WI38 (cell line): ENCODE measurements at regions not wholly inside any gene's neighbourhood (a gene's known extent, or its start where the extent isn't known, plus 50 kb on each side); places are given as distances from the start of the nearest gene placed in this dataset.

Experiments
- H3K4me3 ChIP-seq: 2 replicates; pipeline ENCODE4 v1.5.1; 2011; ENCODE audit warnings: low read depth, mild to moderate bottlenecking, control low read depth, low read length
- CTCF ChIP-seq: IDR thresholded peaks from 2 replicates; pipeline ENCODE4 v1.5.1; 2012; ENCODE audit warnings: low read depth, mild to moderate bottlenecking, control low read depth, low read length

GRCh38 chrX:45598861-45599260 lies 398.2 kb upstream of the DIPK2B start:
- no peak for TF ChIP-seq CTCF

GRCh38 chrX:45596188-45596808 lies 395.6 kb upstream of the DIPK2B start:
- TF ChIP-seq CTCF = no peak
- no peak overlapping the region for H3K4me3 ChIP-seq

More at GRCh38 chrX:45598861-45599260, 398.2 kb upstream of the DIPK2B start:
- H3K4me3 ChIP-seq = no peak overlapping the region

DNA sequence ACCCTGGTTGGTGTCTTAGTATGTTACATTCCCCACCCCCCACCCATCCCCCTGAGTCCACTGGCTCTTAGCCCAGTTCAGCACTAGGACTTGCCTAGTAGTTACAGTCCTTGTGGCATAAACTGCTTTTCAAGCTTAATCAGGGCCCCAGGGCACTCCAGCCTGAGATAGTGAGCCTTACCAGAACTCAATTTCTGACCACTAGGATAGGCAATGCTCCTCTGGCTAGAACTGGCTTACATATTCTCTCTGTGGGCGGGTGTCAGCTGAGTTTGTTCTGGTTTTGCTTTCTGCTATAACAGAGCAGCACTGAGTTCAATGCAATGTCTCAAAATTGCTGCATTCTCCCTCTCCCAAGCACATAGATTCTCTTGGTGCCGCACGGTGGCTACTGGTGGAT lies 391.4 kb upstream of the DIPK2B start:
- no peak for TF ChIP-seq CTCF
- no peak overlapping the region for H3K4me3 ChIP-seq

DNA sequence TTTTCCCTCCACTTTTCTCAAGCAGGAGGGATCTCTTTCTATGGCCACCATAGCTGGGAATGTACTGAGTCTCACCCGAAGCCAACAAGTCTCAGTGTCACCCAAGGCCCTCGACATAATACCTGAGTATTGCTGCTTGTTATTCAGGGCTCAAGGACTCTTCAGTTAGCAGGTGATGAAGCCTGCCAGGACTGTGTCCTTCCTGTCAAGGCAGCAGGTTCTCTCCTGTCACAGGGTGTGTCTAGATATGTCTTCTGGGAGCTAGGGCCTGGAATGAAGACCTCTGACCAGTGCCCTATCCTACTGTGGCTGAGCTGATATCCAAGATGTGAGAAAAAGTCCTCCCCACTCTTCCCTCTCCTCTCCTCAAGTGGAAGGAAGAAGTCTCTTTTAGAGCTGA lies 391.0 kb upstream of the DIPK2B start:
- no peak overlapping the region for H3K4me3 ChIP-seq
- TF ChIP-seq CTCF = no peak

DNA sequence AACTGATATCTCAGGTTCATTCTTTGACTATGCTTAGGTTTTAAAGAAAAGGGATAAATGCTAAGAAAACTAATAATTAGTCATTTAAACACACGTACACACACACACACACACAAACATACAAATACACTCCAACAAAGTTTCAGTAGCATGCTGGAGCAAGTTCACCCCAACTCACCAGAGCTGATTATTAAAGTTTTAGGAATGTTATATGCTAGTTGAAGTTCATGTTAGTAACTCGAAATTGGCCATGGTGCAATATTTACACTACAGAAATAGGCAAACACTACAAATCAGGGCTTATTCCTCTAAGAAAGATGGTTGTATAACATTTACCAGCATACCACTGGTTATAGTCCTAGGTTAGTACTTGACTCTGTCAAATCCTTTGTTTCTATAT lies 384.0 kb upstream of the DIPK2B start:
- no peak for TF ChIP-seq CTCF
- no peak overlapping the region for H3K4me3 ChIP-seq

- TF ChIP-seq CTCF = no peak
- no peak overlapping the region for H3K4me3 ChIP-seq
Measured at GRCh38 chrX:45577361-45577760, 376.7 kb upstream of the DIPK2B start.

DNA sequence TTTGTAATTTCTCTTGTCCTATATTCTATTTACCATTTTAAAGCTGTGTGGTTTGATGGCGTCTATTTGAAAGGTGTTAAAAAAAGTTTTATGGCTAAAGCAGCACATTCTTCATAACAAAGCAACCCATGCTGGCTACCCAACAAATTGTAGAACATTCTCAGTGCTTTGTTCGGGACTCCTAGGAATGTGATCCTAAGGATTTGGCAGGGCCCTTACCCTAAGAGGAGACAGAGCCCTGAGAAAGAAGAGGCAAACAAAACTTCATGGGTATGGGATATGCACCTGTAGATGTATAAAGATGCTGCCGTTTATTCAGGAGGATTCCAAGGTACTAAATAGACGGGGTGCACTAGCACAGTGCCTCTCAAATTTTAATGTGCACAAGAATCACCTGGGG lies 370.8 kb upstream of the DIPK2B start:
- no peak overlapping the region for H3K4me3 ChIP-seq
- TF ChIP-seq CTCF = no peak
